Spleen (tissue), 11 donors: ENCODE measurements at regions not wholly inside any gene's neighbourhood (a gene's known extent, or its start where the extent isn't known, plus 50 kb on each side); places are given as distances from the start of the nearest gene placed in this dataset.

Source experiments
- DNase-seq: peaks from one replicate; pipeline ENCODE4 v3.0.0-alpha.2; 2020
- H3K27ac ChIP-seq, 8 donors: fragments of 200-600 bp; sonication (generic) in 7 of 8; 1 replicate in 4 of 8; 2 replicates in 4 of 8; pipeline versions ENCODE4 v1.5.0 to v1.8.0; 2016 to 2021; ENCODE audit warnings: inconsistent platforms in 4 of 8, mild to moderate bottlenecking in 4 of 8, moderate library complexity in 1 of 8
- H3K27me3 ChIP-seq, 7 donors: fragments of 200-600 bp; sonication (generic) in 6 of 7; replicated peaks in 1 of 7; 1 replicate in 4 of 7; 2 replicates in 3 of 7; pipeline versions ENCODE4 v1.5.0 to v1.8.0; 2016 to 2021; ENCODE audit warnings: inconsistent platforms in 3 of 7, mild to moderate bottlenecking in 1 of 7
- H3K36me3 ChIP-seq, 6 donors: fragments of 200-600 bp; sonication (generic) in 5 of 6; 1 replicate in 4 of 6; 2 replicates in 2 of 6; pipeline versions ENCODE4 v1.5.0 to v1.8.0; 2016 to 2021; ENCODE audit warnings: inconsistent platforms in 2 of 6
- H3K4me1 ChIP-seq, 6 donors: fragments of 200-600 bp; sonication (generic) in 5 of 6; 1 replicate in 3 of 6; 2 replicates in 3 of 6; pipeline versions ENCODE4 v1.5.0 to v1.8.0; 2016 to 2021; ENCODE audit warnings: inconsistent platforms in 3 of 6
- H3K4me3 ChIP-seq, 8 donors: fragments of 200-600 bp; sonication (generic) in 7 of 8; 1 replicate in 4 of 8; 2 replicates in 4 of 8; pipeline versions ENCODE4 v1.5.0 to v1.8.0; 2016 to 2021; ENCODE audit warnings: inconsistent platforms in 4 of 8, mild to moderate bottlenecking in 4 of 8, moderate library complexity in 2 of 8
- H3K9me3 ChIP-seq, 8 donors: fragments of 200-600 bp; sonication (generic) in 7 of 8; 1 replicate in 4 of 8; 2 replicates in 4 of 8; pipeline versions ENCODE4 v1.5.0 to v1.8.0; 2016 to 2021; ENCODE audit warnings: inconsistent platforms in 4 of 8
- POLR2A ChIP-seq, 3 donors: fragments of 450-650 bp; IDR thresholded peaks; one replicate each; pipeline ENCODE4 v1.5.1; 2017; ENCODE audit warnings: antibody characterized with exemption in 3 of 3, mild to moderate bottlenecking in 1 of 3
- POLR2AphosphoS5 ChIP-seq, 3 donors: sonication (generic); formaldehyde crosslinking; IDR thresholded peaks; one replicate each; pipeline ENCODE4 v1.5.1; 2017; ENCODE audit warnings: antibody characterized with exemption in 3 of 3
- WGBS, 5 donors: extraction: QIAGEN DNeasy Blood & Tissue Kit in 3 of 5; methylation state at CpG; one replicate each; pipeline versions ENCODE4 v1.1.5 to v1.1.7; 2013 to 2018; 5-methylcytosine and 5-hydroxymethylcytosine counted together
- intact Hi-C: fragments of 100-400 bp; cut with DNase I; formaldehyde crosslinking; loops from one replicate; pipeline ENCODE4 v1.15.0; 2023; ENCODE audit warnings: low total_unique reads
- TF ChIP-seq, protein P1 (sequence below), 11 experiments: fragments of 200-600 bp in 7 of 11; fragments of 450-650 bp in 4 of 11; sonication (generic) in 4 of 11; IDR thresholded peaks in 8 of 11; conservative IDR thresholded peaks in 3 of 11; 1 replicate in 7 of 11; 2 replicates in 4 of 11; pipeline versions ENCODE4 v1.4.0 to v1.8.0; 2016 to 2021; ENCODE audit warnings: antibody characterized with exemption in 11 of 11, inconsistent platforms in 4 of 11, mild to moderate bottlenecking in 1 of 11
- donor health status: healthy with polysubstance abuse.
- donor health status: DM: no; HTN: no; CAD: no; lungs with moderate emphysema.
- donor health status: DM: no; HTN: no; CAD: no.
- donor health status: Bipolar disorder and iron deficiency.
- donor health status: healthy.
- donor health status: DM: no; HTN: no; CAD: no.
- donor health status: DM: yes; HTN: yes; CAD: no.

DNA sequence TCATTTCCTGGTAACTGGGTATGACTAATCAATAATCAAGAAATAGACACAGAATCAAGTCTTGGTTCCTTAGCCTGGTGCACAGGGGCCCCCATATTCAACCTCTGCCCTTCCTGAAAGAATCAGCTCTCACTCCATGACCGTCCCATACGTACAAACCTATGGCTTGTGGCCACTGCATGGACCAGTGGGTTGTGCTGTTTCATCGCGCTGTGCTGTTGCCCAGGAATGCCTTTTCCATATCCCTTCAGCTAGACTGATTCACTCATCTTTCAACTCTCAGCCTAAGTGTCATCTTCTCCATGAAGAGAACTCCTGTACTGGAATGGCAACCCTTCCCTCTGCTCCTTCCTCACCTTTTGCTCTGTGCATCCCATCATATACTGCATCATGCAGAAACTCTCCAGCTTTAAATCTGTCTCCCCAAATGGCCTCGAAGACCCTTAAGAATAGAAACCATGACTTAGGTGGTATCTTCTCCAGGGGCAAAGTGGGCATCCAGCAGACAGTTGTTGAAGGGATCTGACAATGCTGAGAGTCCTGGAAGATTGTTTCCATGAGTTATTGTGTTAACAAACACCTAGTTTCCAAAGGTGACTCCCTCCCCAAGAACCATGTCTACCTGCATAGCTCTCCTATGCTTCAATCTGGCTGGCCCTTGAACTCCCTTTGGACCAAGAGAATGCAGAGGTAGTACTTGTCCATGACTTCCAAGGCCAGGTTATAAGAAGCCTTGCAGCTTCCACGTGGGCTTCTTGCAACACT is 180.8 kb downstream of the ACTL7B start:
- Histone ChIP-seq H3K27me3 (no peaks in the 10 kb centered on the region), H3K27ac (no peak overlapping the region), H3K4me1 (no peaks in the 10 kb centered on the region), H3K4me3 (no peak overlapping the region), H3K36me3 (no peaks in the 10 kb centered on the region), H3K9me3 (no peaks in the 10 kb centered on the region)
- 80 to 89% (median 84%) methylated on average over 6 of the region's 6 CpGs for WGBS, 5 donors
- intact Hi-C loops = no loop called here
- DNase-seq = no peak
- TF ChIP-seq POLR2AphosphoS5 (IDR thresholded peaks at IDR 0.05) (no peak), POLR2A (IDR thresholded peaks at IDR 0.05) (no peak)
- TF ChIP-seq, protein P1, sequence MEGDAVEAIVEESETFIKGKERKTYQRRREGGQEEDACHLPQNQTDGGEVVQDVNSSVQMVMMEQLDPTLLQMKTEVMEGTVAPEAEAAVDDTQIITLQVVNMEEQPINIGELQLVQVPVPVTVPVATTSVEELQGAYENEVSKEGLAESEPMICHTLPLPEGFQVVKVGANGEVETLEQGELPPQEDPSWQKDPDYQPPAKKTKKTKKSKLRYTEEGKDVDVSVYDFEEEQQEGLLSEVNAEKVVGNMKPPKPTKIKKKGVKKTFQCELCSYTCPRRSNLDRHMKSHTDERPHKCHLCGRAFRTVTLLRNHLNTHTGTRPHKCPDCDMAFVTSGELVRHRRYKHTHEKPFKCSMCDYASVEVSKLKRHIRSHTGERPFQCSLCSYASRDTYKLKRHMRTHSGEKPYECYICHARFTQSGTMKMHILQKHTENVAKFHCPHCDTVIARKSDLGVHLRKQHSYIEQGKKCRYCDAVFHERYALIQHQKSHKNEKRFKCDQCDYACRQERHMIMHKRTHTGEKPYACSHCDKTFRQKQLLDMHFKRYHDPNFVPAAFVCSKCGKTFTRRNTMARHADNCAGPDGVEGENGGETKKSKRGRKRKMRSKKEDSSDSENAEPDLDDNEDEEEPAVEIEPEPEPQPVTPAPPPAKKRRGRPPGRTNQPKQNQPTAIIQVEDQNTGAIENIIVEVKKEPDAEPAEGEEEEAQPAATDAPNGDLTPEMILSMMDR (IDR thresholded peaks at IDR 0.05 in 8 of 11, conservative IDR thresholded peaks at IDR 0.05 in 3 of 11) = no peak

DNA sequence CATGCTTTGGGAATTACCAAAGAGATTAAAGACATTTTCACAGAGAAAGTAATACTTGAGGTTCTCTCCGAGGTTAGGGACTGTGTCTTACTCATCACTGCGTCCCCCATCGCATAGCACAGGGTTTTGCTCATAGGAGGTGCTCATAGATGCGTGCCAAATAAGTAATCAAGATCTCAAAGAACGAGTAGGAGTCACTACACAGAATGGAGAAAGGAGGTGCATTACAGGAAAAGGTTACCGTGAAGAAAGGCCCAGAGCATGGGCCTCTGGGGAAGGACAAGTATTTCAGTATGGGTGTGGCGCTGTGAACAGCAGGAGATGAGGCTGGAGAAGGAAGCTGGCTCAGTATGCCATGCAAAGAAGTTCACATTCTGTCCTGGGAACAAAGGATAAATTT is 182.4 kb downstream of the ACTL7B start:
- DNase-seq = no peak
- no peaks in the 10 kb centered on the region for H3K36me3 ChIP-seq
- TF ChIP-seq POLR2AphosphoS5 (IDR thresholded peaks at IDR 0.05) (no peak), POLR2A (IDR thresholded peaks at IDR 0.05) (no peak)
- TF ChIP-seq, protein P1 (IDR thresholded peaks at IDR 0.05 in 8 of 11, conservative IDR thresholded peaks at IDR 0.05 in 3 of 11) = no peak
- no peak overlapping the region for H3K4me3 ChIP-seq
- H3K9me3 ChIP-seq = no peaks in the 10 kb centered on the region
- no peaks in the 10 kb centered on the region for H3K27me3 ChIP-seq
- no peaks in the 10 kb centered on the region for H3K4me1 ChIP-seq
- WGBS, 5 donors = 83 to 91% (median 85%) methylated on average over 7 of the region's 7 CpGs
- intact Hi-C loops = no loop called here
- no peak overlapping the region for H3K27ac ChIP-seq

DNA sequence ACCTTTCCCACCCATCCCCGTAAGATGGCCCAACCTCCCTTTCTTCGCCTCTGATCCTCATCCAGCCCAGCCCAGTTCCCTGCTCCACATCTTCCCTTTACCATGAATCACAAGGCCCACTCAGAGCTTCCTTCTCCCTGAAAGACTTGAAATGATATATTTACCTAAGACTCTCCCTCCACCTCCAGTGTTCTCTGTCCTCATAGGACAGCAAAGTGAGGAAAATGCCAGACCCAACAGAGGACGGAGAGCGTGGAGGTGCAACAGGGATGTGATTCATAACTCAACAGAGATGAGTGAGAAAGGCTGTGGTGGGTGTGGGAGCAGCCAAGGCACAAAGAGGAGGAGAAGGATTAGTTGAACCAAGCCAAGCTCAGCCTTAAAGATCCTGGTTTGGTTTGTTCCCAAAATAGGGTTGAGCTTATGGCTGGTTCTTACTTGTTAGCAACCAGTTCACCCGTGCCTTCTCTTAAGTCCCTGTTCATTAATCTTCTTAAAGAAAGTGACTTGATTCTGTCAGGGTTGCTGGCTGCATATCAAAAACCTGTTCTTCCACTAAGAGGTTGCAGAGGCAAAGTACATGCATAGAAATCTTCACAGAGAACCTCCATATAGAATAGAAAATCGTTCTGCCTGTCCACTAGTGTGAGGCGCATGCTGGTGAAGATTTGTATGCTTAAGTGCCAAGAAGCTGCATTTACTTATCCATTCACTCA is 183.2 kb downstream of the ACTL7B start:
- no peaks in the 10 kb centered on the region for H3K36me3 ChIP-seq
- no peak for DNase-seq
- no peak for TF ChIP-seq POLR2AphosphoS5 (IDR thresholded peaks at IDR 0.05)
- TF ChIP-seq, protein P1 (IDR thresholded peaks at IDR 0.05 in 8 of 11, conservative IDR thresholded peaks at IDR 0.05 in 3 of 11) = no peak
- TF ChIP-seq POLR2A (IDR thresholded peaks at IDR 0.05) = no peak
- no peak overlapping the region for H3K4me3 ChIP-seq
- no peaks in the 10 kb centered on the region for H3K27me3 ChIP-seq
- intact Hi-C loops = no loop called here
- H3K9me3 ChIP-seq = no peaks in the 10 kb centered on the region
- 85 to 92% (median 89%) methylated on average over 7 of the region's 7 CpGs for WGBS, 5 donors
- H3K4me1 ChIP-seq = no peaks in the 10 kb centered on the region
- no peak overlapping the region for H3K27ac ChIP-seq

DNA sequence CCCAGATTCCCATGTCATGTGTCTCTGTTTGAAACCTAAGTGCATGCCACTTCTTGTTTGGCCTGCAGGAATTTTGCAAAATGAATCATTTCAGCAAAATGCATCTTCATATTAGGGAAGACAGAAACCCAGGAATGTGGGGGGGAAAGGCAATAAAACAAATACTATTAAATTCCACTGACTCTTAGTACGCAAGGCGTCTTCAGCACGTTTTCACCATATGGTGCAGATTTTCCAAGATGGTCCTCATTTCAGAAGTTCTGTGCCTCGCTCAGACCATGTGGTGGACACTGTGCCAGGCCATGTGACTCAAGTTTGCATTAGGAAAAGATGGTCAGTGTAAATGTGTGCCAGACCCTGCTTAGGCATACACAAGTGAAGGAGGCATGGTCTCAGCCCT is 184.0 kb downstream of the ACTL7B start:
- Histone ChIP-seq H3K27ac (no peak overlapping the region), H3K4me3 (no peak overlapping the region), H3K27me3 (no peaks in the 10 kb centered on the region), H3K36me3 (no peaks in the 10 kb centered on the region), H3K4me1 (no peaks in the 10 kb centered on the region), H3K9me3 (no peaks in the 10 kb centered on the region)
- WGBS, 5 donors = 79 to 91% (median 82%) methylated on average over 4 of the region's 4 CpGs
- TF ChIP-seq POLR2A (IDR thresholded peaks at IDR 0.05) (no peak), POLR2AphosphoS5 (IDR thresholded peaks at IDR 0.05) (no peak)
- TF ChIP-seq, protein P1 (IDR thresholded peaks at IDR 0.05 in 8 of 11, conservative IDR thresholded peaks at IDR 0.05 in 3 of 11) = no peak
- intact Hi-C loops = no loop called here
- DNase-seq = no peak
